H9 (cell line): ENCODE measurements at regions not wholly inside any gene's neighbourhood (a gene's known extent, or its start where the extent isn't known, plus 50 kb on each side); places are given as distances from the start of the nearest gene placed in this dataset.

Experiments used
- DNase-seq: peaks from one replicate; pipeline ENCODE4 v3.0.0-alpha.2; 2017
- H2AFZ ChIP-seq: one replicate; pipeline ENCODE4 v1.6.1; 2013; ENCODE audit warnings: mild to moderate bottlenecking, low read length, control low read depth, moderate library complexity
- H2AK5ac ChIP-seq: 2 replicates; pipeline ENCODE4 v1.6.1; 2013; ENCODE audit warnings: low read length, control low read depth, mixed read lengths; ENCODE audit not compliant: insufficient read length
- H2BK120ac ChIP-seq: one replicate; pipeline ENCODE4 v1.6.1; 2013; ENCODE audit warnings: low read depth, mild to moderate bottlenecking, low read length, control low read depth, inconsistent platforms; ENCODE audit not compliant: poor library complexity, severe bottlenecking
- H2BK12ac ChIP-seq: 2 replicates; pipeline ENCODE4 v1.6.1; 2013; ENCODE audit warnings: low read length, control low read depth, mixed read lengths, low read depth; ENCODE audit not compliant: insufficient read length
- H2BK15ac ChIP-seq: 2 replicates; pipeline ENCODE4 v1.6.1; 2013; ENCODE audit warnings: low read depth, low read length, control low read depth
- H2BK20ac ChIP-seq: one replicate; pipeline ENCODE4 v1.6.1; 2013; ENCODE audit warnings: low read depth, mild to moderate bottlenecking, low read length, control low read depth, inconsistent platforms; ENCODE audit not compliant: poor library complexity, severe bottlenecking
- H2BK5ac ChIP-seq: 2 replicates; pipeline ENCODE4 v1.6.1; 2013; ENCODE audit warnings: low read length, control low read depth, mixed read lengths; ENCODE audit not compliant: insufficient read length
- H3K14ac ChIP-seq: 2 replicates; pipeline ENCODE4 v1.6.1; 2013; ENCODE audit warnings: low read length, control low read depth; ENCODE audit not compliant: insufficient read depth
- H3K18ac ChIP-seq: 2 replicates; pipeline ENCODE4 v1.6.1; 2013; ENCODE audit warnings: low read depth, mild to moderate bottlenecking, mixed read lengths, low read length, control low read depth; ENCODE audit not compliant: insufficient read length
- H3K23ac ChIP-seq: 2 replicates; pipeline ENCODE4 v1.6.1; 2013; ENCODE audit warnings: low read length, control low read depth, mixed read lengths, low read depth; ENCODE audit not compliant: insufficient read length
- H3K23me2 ChIP-seq: 2 replicates; pipeline ENCODE4 v1.6.1; 2013; ENCODE audit warnings: low read depth, mild to moderate bottlenecking, mixed read lengths, low read length, control low read depth; ENCODE audit not compliant: insufficient read length, poor library complexity, severe bottlenecking
- H3K27ac ChIP-seq: 2 replicates; pipeline ENCODE4 v1.5.1; 2013; ENCODE audit warnings: low read length, control low read depth, mixed read lengths, low read depth; ENCODE audit not compliant: insufficient read length
- H3K27me3 ChIP-seq: 2 replicates; pipeline ENCODE4 v1.6.1; 2013; ENCODE audit warnings: low read length, control low read depth, inconsistent platforms; ENCODE audit not compliant: insufficient read depth
- H3K4ac ChIP-seq: 2 replicates; pipeline ENCODE4 v1.6.1; 2013; ENCODE audit warnings: low read depth, mild to moderate bottlenecking, control low read depth, inconsistent platforms, low read length, moderate library complexity
- H3K4me1 ChIP-seq: 2 replicates; pipeline ENCODE4 v1.6.1; 2013; ENCODE audit warnings: low read length, control low read depth, inconsistent platforms; ENCODE audit not compliant: insufficient read depth
- H3K4me2 ChIP-seq: 2 replicates; pipeline ENCODE4 v1.6.1; 2013; ENCODE audit warnings: low read length, control low read depth, mixed read lengths; ENCODE audit not compliant: insufficient read length, insufficient read depth
- H3K56ac ChIP-seq: 2 replicates; pipeline ENCODE4 v1.6.1; 2013; ENCODE audit warnings: low read depth, mild to moderate bottlenecking, mixed read lengths, low read length, control low read depth; ENCODE audit not compliant: insufficient read length
- H3K79me1 ChIP-seq: 2 replicates; pipeline ENCODE4 v1.6.1; 2013; ENCODE audit warnings: low read depth, mild to moderate bottlenecking, moderate library complexity, low read length, control low read depth, inconsistent platforms; ENCODE audit not compliant: insufficient read depth, poor library complexity, severe bottlenecking
- H3K79me2 ChIP-seq: 2 replicates; pipeline ENCODE4 v1.6.1; 2013; ENCODE audit warnings: low read length, control low read depth, inconsistent platforms; ENCODE audit not compliant: insufficient read depth
- H3K9ac ChIP-seq: 2 replicates; pipeline ENCODE4 v1.6.1; 2013; ENCODE audit warnings: low read length, control low read depth, mixed read lengths; ENCODE audit not compliant: insufficient read length; ENCODE audit errors: extremely low read depth
- H3K9me3 ChIP-seq: one replicate; pipeline ENCODE4 v1.6.1; 2013; ENCODE audit warnings: low read depth, low read length, inconsistent platforms; ENCODE audit not compliant: control insufficient read depth
- H3T11ph ChIP-seq: one replicate; pipeline ENCODE4 v1.6.1; 2013; ENCODE audit warnings: mild to moderate bottlenecking, low read length, control low read depth, inconsistent platforms
- H4K20me1 ChIP-seq: one replicate; pipeline ENCODE4 v1.6.1; 2013; ENCODE audit not compliant: control insufficient read depth, insufficient read length, insufficient read depth
- H4K5ac ChIP-seq: 2 replicates; pipeline ENCODE4 v1.6.1; 2013; ENCODE audit warnings: low read depth, mild to moderate bottlenecking, mixed read lengths, low read length, control low read depth; ENCODE audit not compliant: insufficient read length
- H4K8ac ChIP-seq: replicated peaks from 2 replicates; pipeline ENCODE4 v1.6.1; 2013; ENCODE audit warnings: low read length, control low read depth, mixed read lengths, low read depth; ENCODE audit not compliant: insufficient read length
- H4K91ac ChIP-seq: 2 replicates; pipeline ENCODE4 v1.6.1; 2013; ENCODE audit warnings: low read depth, mild to moderate bottlenecking, moderate library complexity, mixed read lengths, low read length, control low read depth; ENCODE audit not compliant: insufficient read length
- H3K27ac Mint-ChIP-seq, 3 experiments: 2 replicates in 2 of 3; 3 replicates in 1 of 3; pipeline ENCODE4 v1.8.0; 2020 to 2021; ENCODE audit warnings: mixed read lengths in 3 of 3, mild to moderate bottlenecking in 1 of 3, moderate library complexity in 1 of 3
- H3K27me3 Mint-ChIP-seq: 2 replicates; pipeline ENCODE4 v1.8.0; 2021; ENCODE audit warnings: low read depth, mild to moderate bottlenecking, moderate library complexity, mixed read lengths
- H3K36me3 Mint-ChIP-seq, 3 experiments: 2 replicates in 2 of 3; 3 replicates in 1 of 3; pipeline ENCODE4 v1.8.0; 2020 to 2021; ENCODE audit warnings: low read depth in 3 of 3, mixed read lengths in 3 of 3; ENCODE audit not compliant: insufficient read depth in 1 of 3
- H3K4me1 Mint-ChIP-seq, 2 experiments: 2 replicates each; pipeline ENCODE4 v1.8.0; 2020; ENCODE audit warnings: mixed read lengths in 2 of 2
- H3K4me3 Mint-ChIP-seq, 2 experiments: 2 replicates in 1 of 2; 3 replicates in 1 of 2; pipeline ENCODE4 v1.8.0; 2020 to 2021; ENCODE audit warnings: mild to moderate bottlenecking in 2 of 2, mixed read lengths in 2 of 2, moderate library complexity in 1 of 2
- H3K9me3 Mint-ChIP-seq, 2 experiments: 2 replicates in 1 of 2; 3 replicates in 1 of 2; pipeline ENCODE4 v1.8.0; 2020; ENCODE audit warnings: mild to moderate bottlenecking in 2 of 2, mixed read lengths in 2 of 2, moderate library complexity in 1 of 2
- CTCF ChIP-seq: fragments of 200-600 bp; sonication (generic); conservative IDR thresholded peaks from 3 replicates; pipeline ENCODE4 v1.8.0; 2021; ENCODE audit warnings: antibody characterized with exemption, mild to moderate bottlenecking
- WGBS: extraction: QIAGEN DNeasy Blood & Tissue Kit; methylation state at CpG from one replicate; pipeline ENCODE4 v1.1.7; 2013; ENCODE audit warnings: missing lambda C conversion rate, low lambda C conversion rate, mixed read lengths; ENCODE audit not compliant: insufficient read length; ENCODE audit errors: extremely low coverage; 5-methylcytosine and 5-hydroxymethylcytosine counted together

- Histone ChIP-seq H3K27ac (no peak overlapping the region), H3K56ac (no peak overlapping the region), H2BK20ac (no peak overlapping the region), H3K4ac (no peak overlapping the region), H4K5ac (no peak overlapping the region), H3K9me3 (no peaks in the 10 kb centered on the region), H3K79me1 (no peaks in the 10 kb centered on the region), H3K4me1 (no peaks in the 10 kb centered on the region), H3K4me2 (no peak overlapping the region), H2AFZ (no peak overlapping the region), H3K23me2 (no peaks in the 10 kb centered on the region), H3K14ac (no peak overlapping the region), H4K8ac (no peak overlapping the region), H2BK12ac (no peak overlapping the region), H4K20me1 (no peaks in the 10 kb centered on the region), H3K27me3 (no peaks in the 10 kb centered on the region), H4K91ac (no peak overlapping the region), H2BK5ac (no peak overlapping the region), H3K9ac (no peak overlapping the region), H3K23ac (no peak overlapping the region), H3K79me2 (no peaks in the 10 kb centered on the region), H2BK120ac (no peak overlapping the region), H2BK15ac (no peak overlapping the region), H2AK5ac (no peak overlapping the region), H3T11ph (no peak overlapping the region), H3K18ac (no peak overlapping the region)
- whole genome bisulfite sequencing, result no CpG with 5 or more reads among the region's 6 CpGs
- no peaks in the 10 kb centered on the region for H3K9me3 Mint-ChIP-seq
- no peak for TF ChIP-seq CTCF
- H3K4me1 Mint-ChIP-seq, result peaks cover 29 to 32% of the 10 kb centered on the region in 2 experiments
- no peak for DNase-seq
- no peak overlapping the region for H3K4me3 Mint-ChIP-seq
- H3K27me3 Mint-ChIP-seq, result no peaks in the 10 kb centered on the region
- H3K36me3 Mint-ChIP-seq, result peaks cover 0 to 8% (median 4%) of the 10 kb centered on the region in 3 experiments; a peak in 4 of 7 replicates
- no peak overlapping the region for H3K27ac Mint-ChIP-seq
Measured at GRCh38 chr15:62799037-62799436, 243.5 kb upstream of the TPM1 start.
